Testis (tissue), 2 donors: ENCODE measurements at regions not wholly inside any gene's neighbourhood (a gene's known extent, or its start where the extent isn't known, plus 50 kb on each side); places are given as distances from the start of the nearest gene placed in this dataset.

Source experiments
- CTCF ChIP-seq, 3 experiments: fragments of 450-650 bp in 2 of 3; fragments of 200-600 bp in 1 of 3; sonication (generic) in 1 of 3; IDR thresholded peaks; one replicate each; pipeline ENCODE4 v1.5.1; 2016 to 2019; ENCODE audit warnings: antibody characterized with exemption in 3 of 3, mild to moderate bottlenecking in 2 of 3, moderate library complexity in 1 of 3
- POLR2A ChIP-seq: fragments of 450-650 bp; IDR thresholded peaks from one replicate; pipeline ENCODE4 v1.6.1; 2017; ENCODE audit warnings: antibody characterized with exemption, mild to moderate bottlenecking, moderate library complexity

- no peak for TF ChIP-seq CTCF (IDR thresholded peaks at IDR 0.05)
- no peak for TF ChIP-seq POLR2A
Observed at GRCh38 chr3:110193074-110193473, 855.7 kb upstream of the DPPA4 start.
